ENCODE measurements at regions not wholly inside any gene's neighbourhood (a gene's known extent, or its start where the extent isn't known, plus 50 kb on each side); places are given as distances from the start of the nearest gene placed in this dataset.

DNA sequence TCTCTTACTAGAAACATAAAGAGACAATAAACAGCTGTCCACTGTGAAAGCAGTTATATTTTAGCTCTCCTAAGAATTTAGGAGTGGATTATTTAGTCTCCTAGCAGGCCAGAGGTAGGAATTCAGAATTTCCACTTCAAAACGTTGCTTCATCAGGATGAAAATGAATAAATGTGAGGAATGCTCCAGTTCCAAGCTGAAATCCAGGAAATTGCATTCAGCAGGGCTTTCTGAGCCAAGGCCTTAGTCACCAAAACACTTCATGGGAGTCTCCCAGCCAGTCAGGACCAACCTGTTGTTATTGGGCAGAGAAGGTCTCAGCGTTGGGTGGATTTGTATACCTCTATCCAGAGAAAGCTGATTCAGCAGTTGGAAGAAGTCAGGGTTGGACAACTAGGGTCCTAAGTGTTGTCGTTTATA, 1040.3 kb downstream of the TLE1 start:
- peak; percentile 34 for DNase-seq
- in situ Hi-C loops (cut with HindIII; ENCODE audit: low pct_ligation_motif_present, low pct_unique_long_range_greater_than_20kb, low sequenced_read_pairs): no loop called here

- in situ Hi-C loops (cut with HindIII; ENCODE audit: low pct_ligation_motif_present, low pct_unique_long_range_greater_than_20kb, low sequenced_read_pairs): no loop called here
- peak; percentile 12 for DNase-seq
Observed at GRCh38 chr9:80648336-80648735, 1041.0 kb downstream of the TLE1 start.

DNA sequence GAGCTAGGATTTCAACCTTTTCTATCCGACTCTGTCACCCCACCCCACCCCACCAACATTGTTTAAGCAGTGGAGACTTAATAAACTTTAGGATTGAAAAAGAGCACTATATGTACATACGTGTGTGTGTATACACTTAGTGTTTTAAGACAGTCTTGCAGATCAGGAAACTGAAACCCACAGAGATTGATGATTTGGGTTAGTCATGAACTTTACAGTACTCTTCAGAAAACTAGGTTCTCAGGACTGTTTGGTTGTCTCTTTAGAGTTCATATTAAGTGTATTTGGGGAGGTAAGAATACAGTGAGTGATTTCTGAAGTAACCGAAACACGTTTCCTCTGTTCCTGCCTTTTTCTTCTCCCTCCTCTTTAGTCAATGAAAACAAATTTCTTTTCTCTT, 1043.1 kb downstream of the TLE1 start:
- no peak for DNase-seq
- in situ Hi-C loops (cut with HindIII; ENCODE audit: low pct_ligation_motif_present, low pct_unique_long_range_greater_than_20kb, low sequenced_read_pairs): no loop called here

DNA sequence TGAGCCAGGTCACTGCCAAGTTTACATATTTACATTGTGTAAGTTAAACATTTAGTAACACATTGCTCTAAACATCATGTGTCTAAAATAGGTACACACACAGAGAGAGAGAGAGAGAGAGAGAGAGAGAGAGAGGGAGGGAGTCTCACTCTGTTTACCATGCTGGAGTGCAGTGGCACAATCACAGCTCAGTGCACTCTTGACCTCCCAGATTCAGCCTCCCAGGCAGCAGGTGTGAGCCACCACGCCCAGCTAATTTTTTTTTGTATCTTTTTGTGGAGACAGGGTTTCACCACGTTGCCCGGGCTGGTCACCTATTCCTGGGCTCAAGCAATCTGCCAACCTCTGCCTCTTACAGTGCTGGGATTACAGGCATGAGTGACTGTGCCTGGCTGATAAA, 1045.3 kb downstream of the TLE1 start:
- DNase-seq: no peak
- in situ Hi-C loops (cut with HindIII; ENCODE audit: low pct_ligation_motif_present, low pct_unique_long_range_greater_than_20kb, low sequenced_read_pairs): no loop called here

DNA sequence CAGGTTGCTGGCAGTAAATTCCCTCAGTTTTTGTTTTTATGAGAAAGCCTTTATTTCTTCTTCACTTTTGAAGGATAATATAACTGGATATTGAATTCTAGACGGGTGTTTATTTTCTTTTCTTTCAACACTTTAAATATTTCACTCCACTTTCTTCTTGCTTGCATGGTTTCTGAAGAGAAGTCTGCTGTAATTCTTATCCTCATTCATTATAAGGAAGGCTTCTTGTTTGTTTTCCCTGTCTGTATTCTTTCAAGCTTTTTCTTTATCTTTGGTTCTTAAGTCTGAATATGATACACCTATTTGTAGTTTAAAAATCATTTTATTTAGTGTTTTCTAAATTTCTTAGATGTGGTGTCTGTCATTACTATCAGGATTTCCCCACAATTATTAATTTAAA, 1054.3 kb downstream of the TLE1 start:
- no peak for DNase-seq
- in situ Hi-C loops (cut with HindIII; ENCODE audit: low pct_ligation_motif_present, low pct_unique_long_range_greater_than_20kb, low sequenced_read_pairs): no loop called here

DNA sequence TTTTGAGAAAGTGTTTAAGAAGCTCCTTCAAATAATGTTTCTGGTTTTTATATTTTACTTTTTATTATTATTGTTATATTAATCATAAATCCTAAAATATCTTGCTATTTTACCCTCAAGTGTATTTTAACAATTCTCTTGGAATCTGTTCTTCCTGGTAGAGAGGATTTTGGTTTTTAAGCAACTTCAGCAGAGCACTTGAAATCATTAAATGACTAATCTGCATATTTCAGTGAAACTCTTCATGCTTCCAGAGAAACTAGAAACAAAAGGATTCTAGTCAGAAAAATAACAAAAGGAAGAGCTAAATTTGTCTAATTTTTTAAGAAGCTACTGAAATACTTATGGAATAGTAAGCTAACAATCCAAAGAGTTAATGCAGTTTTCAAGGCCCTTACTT, 1057.3 kb downstream of the TLE1 start:
- no peak for DNase-seq
- in situ Hi-C loops (cut with HindIII; ENCODE audit: low pct_ligation_motif_present, low pct_unique_long_range_greater_than_20kb, low sequenced_read_pairs): no loop called here

- no peak for DNase-seq
- in situ Hi-C loops (cut with HindIII; ENCODE audit: low pct_ligation_motif_present, low pct_unique_long_range_greater_than_20kb, low sequenced_read_pairs): no loop called here
Observed at GRCh38 chr9:80622508-80622907, 1050.7 kb downstream of the TLE4 start.

DNA sequence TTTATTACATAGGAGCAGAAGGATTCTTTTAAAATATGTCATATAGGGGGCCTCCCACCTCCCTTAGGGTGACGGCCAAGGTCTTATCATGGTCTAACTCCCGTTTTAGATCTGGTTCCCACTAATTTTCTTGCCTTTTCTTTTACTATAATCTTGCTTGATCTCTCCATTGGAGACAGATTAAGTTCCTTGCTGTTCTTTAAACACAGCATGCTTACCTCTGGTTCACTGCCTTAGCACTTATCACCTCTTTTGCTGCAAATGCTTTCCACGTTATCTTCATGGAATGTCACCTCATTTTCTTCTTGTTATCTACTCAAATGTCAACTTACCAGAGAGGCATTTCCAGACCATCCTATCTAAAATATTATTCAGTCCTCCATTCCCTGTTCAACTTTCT, 1047.6 kb downstream of the TLE4 start:
- DNase-seq: no peak
- in situ Hi-C loops (cut with HindIII; ENCODE audit: low pct_ligation_motif_present, low pct_unique_long_range_greater_than_20kb, low sequenced_read_pairs): no loop called here

DNA sequence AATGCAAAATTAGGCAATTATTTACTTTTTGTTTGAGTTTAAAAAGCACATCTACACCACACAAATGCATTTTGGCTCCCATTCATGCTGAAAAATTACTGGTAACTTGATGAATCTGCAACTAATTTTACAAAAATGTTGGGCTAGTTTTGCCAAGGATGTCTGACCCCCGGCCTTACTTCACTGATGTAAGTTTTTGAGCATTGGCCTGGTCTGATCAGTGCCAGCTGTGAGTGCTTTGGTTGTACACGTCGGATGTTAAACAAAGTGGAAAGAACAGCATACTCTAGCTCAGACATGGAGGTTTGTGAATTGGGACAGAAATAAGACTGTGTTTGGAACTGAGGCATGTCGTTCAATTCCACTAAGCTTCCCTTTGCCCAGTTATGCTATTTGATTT, 1044.2 kb downstream of the TLE4 start:
- in situ Hi-C loops (cut with HindIII; ENCODE audit: low pct_ligation_motif_present, low pct_unique_long_range_greater_than_20kb, low sequenced_read_pairs): no loop called here

DNA sequence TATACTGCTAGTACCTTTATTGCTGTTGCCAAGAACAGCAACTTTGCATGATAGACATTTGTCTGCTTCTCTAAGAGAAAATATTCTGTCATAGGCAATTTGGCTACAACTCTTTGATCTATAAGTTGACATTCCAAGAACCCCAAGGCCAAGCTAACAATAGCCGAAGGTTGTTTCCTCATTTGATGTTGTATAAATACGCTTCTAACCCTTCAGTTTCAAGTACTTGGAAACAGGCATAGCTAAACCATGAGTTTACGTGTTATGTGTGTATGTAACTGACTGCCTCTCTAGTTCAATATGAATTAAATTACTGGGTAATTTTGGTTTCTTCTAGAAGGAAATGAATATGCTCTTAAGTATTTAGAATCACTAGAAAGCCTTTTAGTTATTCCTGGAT, 1034.0 kb downstream of the TLE4 start:
- in situ Hi-C loops (cut with HindIII; ENCODE audit: low pct_ligation_motif_present, low pct_unique_long_range_greater_than_20kb, low sequenced_read_pairs): no loop called here
- DNase-seq: no peak

More for the DNA sequence above, 1044.2 kb downstream of the TLE4 start:
- no peak for DNase-seq

DNA sequence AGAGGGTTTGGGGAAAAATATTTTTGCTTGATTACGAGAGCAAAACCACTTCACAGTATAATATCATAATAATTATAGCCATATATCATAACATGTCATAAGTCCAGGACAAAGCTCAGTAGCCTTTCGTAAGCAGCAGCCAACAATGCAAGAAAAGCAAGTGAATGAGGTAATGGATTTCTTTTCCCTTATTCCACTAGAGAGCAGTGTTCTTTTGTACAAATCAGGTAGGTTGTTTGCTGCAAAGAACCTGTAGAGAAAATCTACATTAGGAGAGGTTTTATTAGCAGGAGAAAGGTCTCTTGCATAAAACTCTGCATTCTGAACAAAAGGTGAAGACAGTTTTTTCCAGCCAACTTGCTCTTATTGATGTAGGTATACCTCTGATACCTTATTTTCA, 1033.4 kb downstream of the TLE4 start:
- peak; percentile 35 for DNase-seq
- in situ Hi-C loops (cut with HindIII; ENCODE audit: low pct_ligation_motif_present, low pct_unique_long_range_greater_than_20kb, low sequenced_read_pairs): no loop called here

DNA sequence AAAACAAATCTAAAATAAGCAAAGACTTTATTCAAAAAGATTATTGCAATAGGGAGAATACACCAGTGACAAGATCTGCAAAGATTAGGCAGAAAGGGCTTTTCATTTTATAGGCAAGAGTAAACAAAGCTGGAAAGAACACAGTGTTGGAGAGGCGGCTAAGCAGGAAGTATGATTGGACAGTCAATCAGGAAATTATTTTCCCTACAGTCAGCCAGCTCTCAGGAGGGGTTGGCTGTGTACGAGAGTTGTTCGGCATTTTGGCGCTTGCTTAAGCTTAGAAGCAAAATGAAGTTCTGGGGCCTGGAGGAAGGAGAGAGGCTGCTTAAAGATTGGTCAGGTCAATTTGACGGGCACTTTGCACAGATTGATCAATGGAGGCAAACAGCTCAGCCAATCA, 1030.5 kb downstream of the TLE4 start:
- no peak for DNase-seq
- in situ Hi-C loops (cut with HindIII; ENCODE audit: low pct_ligation_motif_present, low pct_unique_long_range_greater_than_20kb, low sequenced_read_pairs): no loop called here

DNA sequence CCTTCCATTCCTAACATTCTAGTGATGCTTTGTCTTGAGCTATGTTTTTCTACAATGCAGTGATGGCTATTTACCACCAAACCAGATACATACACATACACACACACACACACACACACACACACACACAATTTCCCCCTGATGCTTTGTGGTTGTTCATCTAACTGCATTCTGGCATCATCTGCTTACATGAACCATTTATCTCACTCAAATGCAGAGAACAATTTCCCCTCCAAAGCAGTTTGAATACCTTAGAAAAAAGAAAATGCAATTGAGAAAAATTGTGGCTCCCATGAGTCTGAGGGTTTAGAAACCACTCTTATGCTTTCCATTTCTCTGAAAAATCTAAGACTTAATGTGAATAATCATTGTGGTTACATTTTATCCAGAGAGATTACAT, 1024.8 kb downstream of the TLE4 start:
- in situ Hi-C loops (cut with HindIII; ENCODE audit: low pct_ligation_motif_present, low pct_unique_long_range_greater_than_20kb, low sequenced_read_pairs): no loop called here
- no peak for DNase-seq

DNA sequence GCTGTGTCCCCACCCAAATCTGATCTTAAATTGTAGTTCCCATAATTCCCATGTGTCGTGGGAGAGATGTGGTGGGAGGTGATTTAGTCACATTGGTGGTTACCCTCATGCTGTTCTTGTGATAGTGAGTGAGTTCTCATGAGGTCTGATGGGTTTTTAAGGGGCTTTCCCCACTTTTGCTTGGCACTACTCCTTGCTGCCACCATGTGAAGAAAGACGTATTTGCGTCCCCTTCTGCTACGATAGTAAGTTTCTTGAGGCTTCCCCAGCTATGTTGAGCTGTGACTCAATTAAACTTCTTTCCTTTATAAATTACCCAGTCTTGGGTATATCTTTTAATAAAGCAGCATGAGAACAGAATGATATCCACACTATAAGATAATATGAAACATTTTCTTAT, 1023.4 kb downstream of the TLE4 start:
- in situ Hi-C loops (cut with HindIII; ENCODE audit: low pct_ligation_motif_present, low pct_unique_long_range_greater_than_20kb, low sequenced_read_pairs): no loop called here
- DNase-seq: no peak

DNA sequence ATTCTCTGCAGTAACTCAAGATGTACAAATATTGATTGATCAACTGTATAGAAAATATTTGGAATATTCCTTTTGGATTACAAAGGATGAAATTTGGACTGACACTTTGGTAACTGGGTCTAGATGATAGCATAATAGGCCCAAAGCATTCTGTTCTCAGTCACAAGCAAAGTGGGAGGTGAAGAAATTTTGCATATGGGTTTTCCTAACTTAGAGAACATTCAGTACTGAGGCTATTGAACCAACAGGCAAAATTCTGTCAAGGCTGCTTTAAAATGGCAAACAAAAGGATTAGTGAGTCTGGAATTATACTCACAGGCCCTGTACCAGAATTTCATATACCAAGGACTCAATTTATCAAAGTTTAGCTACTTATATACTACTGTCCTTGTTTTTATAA, 1020.6 kb downstream of the TLE4 start:
- no peak for DNase-seq
- in situ Hi-C loops (cut with HindIII; ENCODE audit: low pct_ligation_motif_present, low pct_unique_long_range_greater_than_20kb, low sequenced_read_pairs): no loop called here

- in situ Hi-C loops (cut with HindIII; ENCODE audit: low pct_ligation_motif_present, low pct_unique_long_range_greater_than_20kb, low sequenced_read_pairs): no loop called here
- no peak for DNase-seq
Observed at GRCh38 chr9:80586786-80587330, 1015.1 kb downstream of the TLE4 start.

GRCh38 chr9:80571953-80572352, 1000.2 kb downstream of the TLE4 start:
- in situ Hi-C loops (cut with HindIII; ENCODE audit: low pct_ligation_motif_present, low pct_unique_long_range_greater_than_20kb, low sequenced_read_pairs): no loop called here
- DNase-seq: no peak

GRCh38 chr9:80569236-80569635, 997.5 kb downstream of the TLE4 start:
- in situ Hi-C loops (cut with HindIII; ENCODE audit: low pct_ligation_motif_present, low pct_unique_long_range_greater_than_20kb, low sequenced_read_pairs): no loop called here
- no peak for DNase-seq

DNA sequence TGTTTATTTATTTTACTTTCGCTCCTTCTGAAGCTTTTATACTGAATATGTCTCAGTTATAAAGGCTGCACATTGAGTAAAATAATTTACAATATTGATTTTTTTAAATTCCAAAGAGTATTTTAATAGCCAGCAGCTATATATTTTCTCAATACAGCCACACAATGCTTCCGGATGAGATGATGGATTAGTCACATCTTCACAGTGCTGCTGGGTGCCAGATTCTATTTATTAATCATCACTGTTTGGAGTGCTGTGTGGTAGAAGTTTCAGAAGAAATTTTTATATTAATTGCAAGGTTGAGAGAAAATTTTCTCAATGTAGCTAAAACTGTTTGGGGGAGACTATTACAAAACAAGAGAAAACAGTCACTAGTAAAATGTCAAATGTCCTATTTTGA, 989.8 kb downstream of the TLE4 start:
- in situ Hi-C loops (cut with HindIII; ENCODE audit: low pct_ligation_motif_present, low pct_unique_long_range_greater_than_20kb, low sequenced_read_pairs): no loop called here
- no peak for DNase-seq

- in situ Hi-C loops (cut with HindIII; ENCODE audit: low pct_ligation_motif_present, low pct_unique_long_range_greater_than_20kb, low sequenced_read_pairs): no loop called here
- no peak for DNase-seq
Observed at GRCh38 chr9:80560976-80561375, 989.2 kb downstream of the TLE4 start.

- in situ Hi-C loops (cut with HindIII; ENCODE audit: low pct_ligation_motif_present, low pct_unique_long_range_greater_than_20kb, low sequenced_read_pairs): no loop called here
- DNase-seq: no peak
Observed at GRCh38 chr9:80557256-80557655, 985.5 kb downstream of the TLE4 start.
